CD14-positive monocyte (primary cell): ENCODE measurements at regions not wholly inside any gene's neighbourhood (a gene's known extent, or its start where the extent isn't known, plus 50 kb on each side); places are given as distances from the start of the nearest gene placed in this dataset.

Source experiments
- DNase-seq, 3 donors: peaks; one replicate each; pipeline ENCODE4 v3.0.0-alpha.2; 2011 to 2022
- H2AFZ ChIP-seq: 2 replicates; pipeline ENCODE4 v1.6.0; 2012; ENCODE audit warnings: mild to moderate bottlenecking, low read depth, low read length, inconsistent platforms; ENCODE audit not compliant: insufficient read depth, poor library complexity, severe bottlenecking
- H3K27ac ChIP-seq, 2 donors: 1 replicate in 1 of 2; 2 replicates in 1 of 2; pipeline ENCODE4 v1.5.1; 2012 to 2013; ENCODE audit warnings: low read length in 2 of 2, control low read depth in 1 of 2, inconsistent platforms in 1 of 2, low read depth in 1 of 2, mild to moderate bottlenecking in 1 of 2
- H3K27me3 ChIP-seq, 2 donors: one replicate each; pipeline versions ENCODE4 v1.6.0 to v1.6.1; 2011 to 2013; ENCODE audit warnings: low read length in 2 of 2; ENCODE audit not compliant: control insufficient read depth in 2 of 2, insufficient read depth in 2 of 2
- H3K36me3 ChIP-seq, 2 donors: replicated peaks in 1 of 2; 1 replicate in 1 of 2; 2 replicates in 1 of 2; pipeline versions ENCODE4 v1.5.1 to v1.6.1; 2012 to 2013; ENCODE audit warnings: low read length in 2 of 2, control low read depth in 1 of 2, inconsistent platforms in 1 of 2, mild to moderate bottlenecking in 1 of 2; ENCODE audit not compliant: insufficient read depth in 2 of 2, control insufficient read depth in 1 of 2
- H3K4me1 ChIP-seq, 2 donors: 1 replicate in 1 of 2; 2 replicates in 1 of 2; pipeline versions ENCODE4 v1.5.1 to v1.6.1; 2012 to 2013; ENCODE audit warnings: low read length in 2 of 2, control low read depth in 1 of 2, inconsistent platforms in 1 of 2, mild to moderate bottlenecking in 1 of 2, moderate library complexity in 1 of 2; ENCODE audit not compliant: insufficient read depth in 2 of 2, control insufficient read depth in 1 of 2
- H3K4me2 ChIP-seq: replicated peaks from 2 replicates; pipeline ENCODE3; 2012; ENCODE audit warnings: low read length, moderate library complexity, mild to moderate bottlenecking; ENCODE audit not compliant: poor library complexity, severe bottlenecking; ENCODE audit errors: extremely low read depth
- H3K4me3 ChIP-seq, 3 experiments: fragments of 200-600 bp in 1 of 3; sonication (generic) in 1 of 3; replicated peaks in 1 of 3; 1 replicate in 2 of 3; 2 replicates in 1 of 3; pipeline ENCODE4 v1.5.1; 2011 to 2013; ENCODE audit warnings: low read length in 3 of 3, mild to moderate bottlenecking in 3 of 3, control low read depth in 2 of 3, low read depth in 2 of 3, inconsistent platforms in 1 of 3, moderate library complexity in 1 of 3
- H3K79me2 ChIP-seq: 2 replicates; pipeline ENCODE4 v1.6.0; 2012; ENCODE audit warnings: mild to moderate bottlenecking, control low read depth, inconsistent platforms, low read length, moderate library complexity; ENCODE audit not compliant: insufficient read depth
- H3K9ac ChIP-seq: 2 replicates; pipeline ENCODE4 v1.6.0; 2017; ENCODE audit warnings: low read length, mild to moderate bottlenecking; ENCODE audit not compliant: insufficient read depth, poor library complexity, severe bottlenecking
- H3K9me3 ChIP-seq, 2 donors: replicated peaks in 1 of 2; 1 replicate in 1 of 2; 2 replicates in 1 of 2; pipeline versions ENCODE4 v1.5.1 to v1.6.1; 2012 to 2013; ENCODE audit warnings: low read length in 2 of 2, control low read depth in 1 of 2; ENCODE audit not compliant: control insufficient read depth in 1 of 2, insufficient read depth in 1 of 2
- H4K20me1 ChIP-seq: 2 replicates; pipeline ENCODE4 v1.6.0; 2012; ENCODE audit warnings: mild to moderate bottlenecking, low read length, control low read depth, moderate library complexity; ENCODE audit not compliant: insufficient read depth
- H3K27ac Mint-ChIP-seq, 7 donors: one replicate each; pipeline ENCODE4 v1.8.0; 2020; ENCODE audit warnings: mild to moderate bottlenecking in 7 of 7, mixed read lengths in 7 of 7, moderate library complexity in 6 of 7, inconsistent platforms in 2 of 7
- H3K27me3 Mint-ChIP-seq, 3 donors: one replicate each; pipeline ENCODE4 v1.8.0; 2021 to 2022; ENCODE audit warnings: low read depth in 3 of 3, mild to moderate bottlenecking in 3 of 3, mixed read lengths in 3 of 3, moderate library complexity in 3 of 3, inconsistent platforms in 1 of 3
- H3K36me3 Mint-ChIP-seq, 2 donors: one replicate each; pipeline ENCODE4 v1.8.0; 2020; ENCODE audit warnings: mixed read lengths in 2 of 2, inconsistent platforms in 1 of 2, mild to moderate bottlenecking in 1 of 2
- H3K4me1 Mint-ChIP-seq: one replicate; pipeline ENCODE4 v1.8.0; 2020; ENCODE audit warnings: mild to moderate bottlenecking, mixed read lengths
- H3K4me3 Mint-ChIP-seq, 2 donors: one replicate each; pipeline ENCODE4 v1.8.0; 2020; ENCODE audit warnings: mild to moderate bottlenecking in 2 of 2, mixed read lengths in 2 of 2, moderate library complexity in 1 of 2
- H3K9me3 Mint-ChIP-seq, 7 donors: one replicate each; pipeline ENCODE4 v1.8.0; 2020 to 2022; ENCODE audit warnings: mixed read lengths in 7 of 7, mild to moderate bottlenecking in 6 of 7, moderate library complexity in 6 of 7, inconsistent platforms in 2 of 7
- CTCF ChIP-seq: fragments of 200-600 bp; IDR thresholded peaks from one replicate; pipeline ENCODE4 v1.8.0; 2022; ENCODE audit warnings: antibody characterized with exemption, mild to moderate bottlenecking
- whole genome bisulfite sequencing: methylation state at CpG from one replicate; pipeline ENCODE4 v1.1.5; 2013; ENCODE audit warnings: missing lambda C conversion rate; ENCODE audit not compliant: insufficient coverage; 5-methylcytosine and 5-hydroxymethylcytosine counted together
- intact Hi-C, 2 donors: fragments of 100-400 bp; cut with micrococcal nuclease; formaldehyde crosslinking; loops; one replicate each; pipeline versions ENCODE4 v1.15.0 to v1.15.1; 2023

- Histone ChIP-seq H3K4me1 (peaks cover 0 to 4% of the 10 kb centered on the region in 2 donors), H3K9ac (no peak overlapping the region), H3K27ac (no peak overlapping the region), H3K36me3 (no peaks in the 10 kb centered on the region), H3K4me3 (no peak overlapping the region), H3K79me2 (no peaks in the 10 kb centered on the region), H3K9me3 (no peaks in the 10 kb centered on the region), H2AFZ (no peak overlapping the region), H3K4me2 (no peak overlapping the region), H3K27me3 (no peaks in the 10 kb centered on the region), H4K20me1 (no peaks in the 10 kb centered on the region)
- no peak overlapping the region for H3K27ac Mint-ChIP-seq
- no peak for TF ChIP-seq CTCF
- intact Hi-C loops = no loop called here
- peaks cover 12% of the 10 kb centered on the region for H3K4me1 Mint-ChIP-seq
- H3K9me3 Mint-ChIP-seq = peaks cover 0 to 8% (median 5%) of the 10 kb centered on the region in 7 donors
- no peaks in the 10 kb centered on the region for H3K36me3 Mint-ChIP-seq
- no peak overlapping the region for H3K4me3 Mint-ChIP-seq
- no CpG with 5 or more reads among the region's 4 CpGs for WGBS
- peaks cover 2 to 4% (median 4%) of the 10 kb centered on the region in 3 donors for H3K27me3 Mint-ChIP-seq
- no peak for DNase-seq
Measured at GRCh38 chr17:68176718-68177117, 71.1 kb upstream of the AMZ2 start.

GRCh38 chr17:68178831-68179230 lies 69.0 kb upstream of the AMZ2 start:
- peaks cover 0 to 8% (median 5%) of the 10 kb centered on the region in 7 donors for H3K9me3 Mint-ChIP-seq

More at GRCh38 chr17:68178831-68179230, 69.0 kb upstream of the AMZ2 start:
- Histone ChIP-seq H3K4me1 (no peaks in the 10 kb centered on the region), H3K27ac (no peak overlapping the region), H3K27me3 (no peaks in the 10 kb centered on the region), H2AFZ (no peak overlapping the region), H3K9ac (no peak overlapping the region), H3K4me2 (no peak overlapping the region), H3K9me3 (no peaks in the 10 kb centered on the region), H3K79me2 (no peaks in the 10 kb centered on the region), H3K4me3 (no peak overlapping the region), H3K36me3 (no peaks in the 10 kb centered on the region), H4K20me1 (no peaks in the 10 kb centered on the region)
- no peak for DNase-seq
- Mint-ChIP-seq H3K27ac (no peak overlapping the region), H3K4me1 (peaks cover 12% of the 10 kb centered on the region), H3K4me3 (no peak overlapping the region), H3K27me3 (peaks cover 2 to 6% (median 2%) of the 10 kb centered on the region in 3 donors), H3K36me3 (no peaks in the 10 kb centered on the region)
- intact Hi-C loops = no loop called here
- 97% methylated on average over 6 of the region's 6 CpGs for WGBS
- no peak for TF ChIP-seq CTCF
